ENCODE measurements at regions not wholly inside any gene's neighbourhood (a gene's known extent, or its start where the extent isn't known, plus 50 kb on each side); places are given as distances from the start of the nearest gene placed in this dataset.

- no peak for TF ChIP-seq CTCF (conservative IDR thresholded peaks at IDR 0.05; ENCODE audit: low read depth, low read length)
- no peak for TF ChIP-seq EZH2 (IDR thresholded peaks at IDR 0.05; ENCODE audit: borderline replicate concordance, low read depth, low read length, poor library complexity, severe bottlenecking)
Observed at GRCh38 chr6:91443405-91443804, 856.5 kb upstream of the MAP3K7 start.

Measured in A673 (cell line).